GM18520 (cell line): ENCODE measurements at regions not wholly inside any gene's neighbourhood (a gene's known extent, or its start where the extent isn't known, plus 50 kb on each side); places are given as distances from the start of the nearest gene placed in this dataset.
"Not testable (repeated sequence)": the region's sequence is repeated elsewhere in the genome, so short reads cannot be mapped to it uniquely, and the experiment has no call there.

Experiments used
- ATAC-seq: cut with Tn5 transposase; IDR thresholded peaks from one replicate; pipeline ENCODE4 v1.9.1; 2021; ENCODE audit not compliant: unreplicated experiment

- ATAC-seq, result not testable (repeated sequence)
Observed at GRCh38 chr6:67686225-67686624, 948.9 kb upstream of the ADGRB3 start.

- ATAC-seq, result no peak
Observed at GRCh38 chr6:67683960-67684359, 951.1 kb upstream of the ADGRB3 start.

GRCh38 chr6:67680297-67680932 is 954.7 kb upstream of the ADGRB3 start:
- no peak for ATAC-seq

- no peak for ATAC-seq
Observed at GRCh38 chr6:67679566-67680296, 955.4 kb upstream of the ADGRB3 start.

- ATAC-seq, result no peak
Observed at GRCh38 chr6:67676892-67677291, 958.2 kb upstream of the ADGRB3 start.

DNA sequence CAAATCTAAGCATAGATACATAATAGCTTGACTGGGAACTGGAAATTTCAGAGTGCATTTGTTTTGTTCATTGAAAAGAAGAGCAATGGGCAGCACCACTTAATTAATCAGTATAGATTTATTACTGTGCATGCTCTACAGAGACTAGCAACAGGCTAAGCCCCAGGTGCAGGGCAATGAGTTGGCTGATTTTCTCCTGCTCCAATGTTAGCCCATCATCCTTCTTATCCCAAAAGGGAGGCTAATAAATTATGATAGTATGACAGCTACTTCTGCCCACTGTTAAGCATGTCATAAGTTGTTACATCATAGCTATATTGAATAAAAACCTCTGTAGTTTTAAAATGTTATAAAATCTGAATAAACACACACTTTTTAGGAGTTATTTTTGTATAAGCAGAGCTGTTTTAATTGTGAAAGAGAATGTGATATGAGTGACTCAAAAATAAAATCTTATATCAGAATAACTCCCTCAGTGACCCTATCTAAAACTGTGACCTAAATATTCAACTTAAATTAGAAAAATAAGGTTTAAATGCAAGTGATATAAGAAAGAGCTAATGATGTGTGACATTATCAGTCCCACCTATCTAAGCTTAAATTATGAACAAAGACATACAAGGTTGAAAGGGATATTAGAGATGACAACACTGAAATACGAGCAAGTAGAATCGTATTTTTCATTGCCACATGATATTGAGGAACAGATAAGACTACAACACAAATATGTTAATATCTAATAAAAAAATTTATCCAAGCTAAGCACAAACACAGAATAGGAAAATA is 967.3 kb upstream of the ADGRB3 start:
- ATAC-seq, result no peak

DNA sequence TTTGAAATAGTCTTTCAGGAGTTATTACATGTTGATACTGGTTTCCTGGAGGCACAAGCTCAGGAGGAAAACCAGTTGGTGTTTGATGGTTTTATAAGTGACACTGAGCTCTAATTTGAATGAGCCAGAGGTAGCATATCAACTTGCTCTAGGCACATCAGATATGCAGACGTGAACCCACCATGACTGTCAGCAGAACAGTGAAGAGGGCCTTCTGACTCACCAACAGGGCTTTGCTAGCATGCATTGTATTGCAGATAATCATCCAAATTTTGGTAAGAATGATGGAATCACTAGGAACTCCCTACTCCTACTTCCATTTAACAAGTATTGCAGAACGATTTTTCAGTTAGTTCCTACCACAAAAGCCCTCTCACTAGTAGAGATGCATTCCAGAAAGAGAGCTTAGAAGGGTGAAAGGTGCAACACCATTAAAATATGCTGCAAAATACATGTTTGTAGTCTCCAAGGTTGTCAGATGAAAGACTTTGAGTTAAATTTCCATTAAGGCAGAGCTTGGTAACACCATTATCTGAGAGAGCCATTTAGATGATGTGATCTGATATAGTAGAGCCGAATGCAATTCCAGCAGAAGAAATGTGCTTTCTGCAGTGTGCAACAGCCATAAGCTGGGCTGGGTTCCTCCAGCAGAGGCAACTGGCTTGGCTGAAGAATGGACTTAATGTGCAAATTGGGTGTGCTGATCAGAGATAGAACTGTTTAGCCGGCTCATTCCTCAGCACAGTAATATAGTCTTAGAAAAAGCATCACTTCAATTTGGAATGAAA is 968.7 kb upstream of the ADGRB3 start:
- no peak for ATAC-seq

GRCh38 chr6:67664942-67665341 is 970.1 kb upstream of the ADGRB3 start:
- ATAC-seq, result no peak

DNA sequence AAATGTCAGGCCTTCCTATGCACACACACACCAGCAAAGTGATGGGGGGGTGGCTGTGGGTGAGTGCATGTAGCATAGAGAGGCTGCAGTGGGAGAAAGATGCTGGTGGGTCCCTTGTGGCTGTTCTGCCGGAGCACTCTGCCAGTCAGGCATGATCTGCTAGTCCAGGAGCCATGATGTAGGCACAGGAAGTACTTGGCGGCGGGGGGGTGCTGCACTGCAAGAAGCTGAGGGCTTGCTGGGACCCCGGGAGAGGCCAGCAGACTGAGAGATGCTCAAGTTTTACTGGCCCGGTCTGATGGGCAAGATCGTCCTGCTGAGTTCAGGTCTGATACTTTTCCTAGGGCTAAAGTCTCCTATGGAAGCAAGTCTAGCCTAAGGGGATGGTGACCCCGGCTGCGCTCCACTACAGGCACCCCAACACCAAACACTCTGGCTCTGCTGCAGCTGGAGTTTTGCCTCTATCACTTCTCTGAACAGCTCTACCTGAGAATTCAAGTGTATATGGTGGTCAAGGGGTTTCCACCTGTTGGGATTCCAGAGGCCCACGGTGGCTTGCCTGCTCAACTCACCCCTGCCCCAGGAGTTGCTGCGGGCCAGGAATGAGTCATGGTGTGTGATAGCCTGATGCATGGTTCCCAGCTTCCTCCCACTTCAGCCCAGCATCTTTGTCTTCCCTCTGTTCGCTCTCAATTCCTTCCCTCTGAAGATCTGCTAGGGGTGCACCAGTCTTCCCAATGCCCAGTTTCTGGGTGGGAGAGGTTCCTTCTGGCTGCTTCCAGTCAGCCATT is 971.8 kb upstream of the ADGRB3 start:
- ATAC-seq, result no peak

DNA sequence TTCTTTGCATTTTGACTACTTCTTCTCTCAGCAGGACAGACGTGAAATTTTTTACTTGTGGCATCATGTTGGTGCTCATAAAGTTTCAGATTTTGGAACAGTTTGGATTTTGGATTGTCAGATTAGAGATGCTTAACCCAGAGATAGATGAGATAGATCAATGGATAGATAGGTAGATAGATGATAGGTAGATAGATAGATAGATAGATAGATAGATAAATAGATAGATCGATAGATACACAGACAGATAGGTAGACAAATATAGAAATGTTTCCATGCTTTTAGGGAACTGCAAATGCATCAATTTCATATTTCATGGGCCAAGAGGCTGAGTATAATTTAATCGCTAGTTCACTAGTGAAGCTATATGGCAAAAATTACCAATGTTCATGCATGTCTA is 981.5 kb upstream of the ADGRB3 start:
- no peak for ATAC-seq

GRCh38 chr6:67646550-67646949 is 988.5 kb upstream of the ADGRB3 start:
- no peak for ATAC-seq

DNA sequence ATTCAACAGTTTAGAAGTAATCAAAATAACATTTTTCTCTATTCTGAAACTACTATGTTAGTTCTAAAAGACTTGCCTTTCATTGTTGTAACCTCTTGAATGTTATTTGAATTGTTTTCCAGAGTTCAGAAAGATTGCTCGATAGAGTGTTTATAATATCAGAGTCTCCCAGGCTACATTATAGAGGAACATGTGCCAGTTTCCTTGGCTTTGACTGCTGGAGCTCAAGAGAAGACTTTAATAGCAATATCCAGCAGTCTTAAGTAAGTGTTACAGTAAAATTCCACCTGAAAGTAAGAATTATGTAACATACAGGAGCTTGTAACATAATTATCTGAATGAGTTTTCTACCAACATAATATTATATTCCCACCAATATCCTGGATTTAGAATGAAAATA is 991.8 kb upstream of the ADGRB3 start:
- ATAC-seq, result no peak

- ATAC-seq, result no peak
Observed at GRCh38 chr6:67642582-67642981, 992.5 kb upstream of the ADGRB3 start.

DNA sequence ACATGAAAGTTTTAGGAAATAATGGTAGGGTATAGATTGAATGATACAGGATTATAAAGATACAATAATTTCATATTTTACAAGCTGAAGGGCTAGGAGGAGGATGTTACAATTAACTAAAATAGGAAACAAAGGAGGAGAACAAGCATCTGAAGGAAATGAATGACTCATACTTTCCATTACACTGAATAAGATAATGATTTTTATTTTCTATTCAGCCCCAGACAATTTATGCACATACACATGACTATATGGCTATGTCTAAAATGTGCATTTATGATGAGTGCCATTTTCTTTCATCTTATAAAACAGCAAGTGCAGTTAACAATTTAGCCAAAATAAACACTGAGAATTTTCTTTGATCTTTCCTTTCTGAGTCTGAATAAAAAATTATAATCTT is 994.6 kb upstream of the ADGRB3 start:
- ATAC-seq, result no peak

GRCh38 chr6:67639161-67639560 is 995.9 kb upstream of the ADGRB3 start:
- no peak for ATAC-seq

DNA sequence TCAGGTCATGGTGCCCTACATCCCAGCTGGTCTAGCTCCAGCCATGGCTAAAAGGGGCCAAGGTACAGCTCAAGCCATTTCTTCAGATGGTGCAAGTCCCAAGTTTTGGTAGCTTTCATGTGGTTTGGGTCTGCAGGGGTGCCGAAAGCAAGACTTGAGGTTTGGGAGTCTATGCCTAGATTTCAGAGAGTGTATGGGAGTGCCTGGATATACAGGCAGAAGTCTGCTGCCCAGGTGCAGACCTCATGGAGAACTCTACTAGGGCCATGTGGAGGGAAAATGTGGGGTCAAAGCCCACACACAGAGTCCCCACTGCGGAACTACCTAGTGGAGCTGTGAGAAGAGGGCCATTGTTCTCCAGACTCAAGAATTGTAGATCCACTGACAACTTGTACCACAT is 1000.9 kb upstream of the ADGRB3 start:
- no peak for ATAC-seq

DNA sequence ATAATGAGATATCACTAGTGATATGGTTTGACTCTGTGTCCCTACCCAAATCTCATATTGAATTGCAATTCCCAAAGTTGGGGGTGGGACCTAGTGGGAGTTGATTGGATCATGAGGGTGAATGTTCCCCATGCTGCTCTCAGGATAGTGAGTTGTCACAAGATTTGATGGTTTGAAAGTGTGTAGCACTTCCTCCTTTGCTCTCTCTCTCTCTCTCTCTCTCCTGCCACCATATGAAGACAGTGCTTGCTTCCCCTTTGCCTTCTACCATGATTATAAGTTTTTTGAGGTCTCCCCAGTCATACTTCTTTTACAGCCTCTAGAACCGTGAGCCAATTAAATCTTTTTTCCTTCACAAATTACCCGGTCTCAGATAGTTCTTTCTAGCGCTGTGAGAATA is 1002.0 kb upstream of the ADGRB3 start:
- no peak for ATAC-seq

GRCh38 chr6:67630146-67630545 is 1004.9 kb upstream of the ADGRB3 start:
- no peak for ATAC-seq

DNA sequence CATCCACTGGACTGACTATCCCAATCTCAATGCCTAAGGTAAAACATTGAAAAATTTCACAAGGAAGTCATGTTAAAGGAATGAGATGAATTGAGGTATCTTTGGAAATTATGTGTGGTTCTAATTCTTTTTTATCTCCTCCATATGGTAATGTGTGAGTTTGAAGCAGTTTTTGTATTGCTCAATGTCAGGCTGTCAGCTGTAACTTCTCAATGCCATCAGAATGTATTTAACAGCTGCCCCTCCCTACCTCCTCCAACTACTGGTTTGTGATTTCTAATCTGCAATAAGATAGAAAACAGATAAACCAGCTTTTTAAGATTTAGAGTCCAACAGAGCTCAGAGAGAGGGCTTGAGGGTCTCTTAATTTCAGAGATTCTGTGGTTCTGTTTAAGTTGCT is 1005.8 kb upstream of the ADGRB3 start:
- no peak for ATAC-seq

DNA sequence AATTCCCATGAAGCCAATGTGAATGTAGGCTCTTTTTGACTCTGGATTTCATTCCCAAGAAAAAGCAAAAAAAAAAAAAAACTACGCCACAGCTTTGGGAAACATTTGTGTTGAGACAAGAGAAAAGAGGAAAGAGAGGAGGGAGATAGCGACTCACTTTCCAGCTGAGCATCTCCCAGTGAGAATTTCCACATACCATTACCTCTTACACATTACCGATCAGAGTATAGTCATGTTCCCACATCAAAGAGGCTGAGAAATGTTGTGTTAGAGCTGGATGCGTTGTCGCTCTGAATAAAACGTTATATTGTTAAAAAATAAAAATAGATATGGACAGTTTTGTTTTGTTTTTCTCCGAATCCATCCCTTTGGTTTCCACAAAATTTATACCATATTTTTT is 1019.3 kb upstream of the ADGRB3 start:
- no peak for ATAC-seq
